Subcutaneous abdominal adipose tissue (tissue), 5 donors: ENCODE measurements at regions not wholly inside any gene's neighbourhood (a gene's known extent, or its start where the extent isn't known, plus 50 kb on each side); places are given as distances from the start of the nearest gene placed in this dataset.

ENCODE experiments used
- H3K27ac ChIP-seq: one replicate; pipeline ENCODE4 v1.7.0; 2013; ENCODE audit warnings: low read depth, mild to moderate bottlenecking, inconsistent platforms, low read length, moderate library complexity
- H3K27me3 ChIP-seq, 5 donors: one replicate each; pipeline ENCODE4 v1.7.0; 2013; ENCODE audit warnings: low read length in 5 of 5, inconsistent platforms in 1 of 5; ENCODE audit not compliant: control insufficient read depth in 5 of 5, insufficient read depth in 4 of 5
- H3K36me3 ChIP-seq, 5 donors: one replicate each; pipeline ENCODE4 v1.7.0; 2013; ENCODE audit warnings: low read length in 5 of 5; ENCODE audit not compliant: control insufficient read depth in 5 of 5, insufficient read depth in 5 of 5
- H3K4me1 ChIP-seq, 5 donors: one replicate each; pipeline ENCODE4 v1.7.0; 2013; ENCODE audit warnings: low read length in 5 of 5, mild to moderate bottlenecking in 3 of 5, moderate library complexity in 1 of 5; ENCODE audit not compliant: control insufficient read depth in 5 of 5, insufficient read depth in 5 of 5
- H3K4me3 ChIP-seq, 5 donors: one replicate each; pipeline ENCODE4 v1.7.0; 2013; ENCODE audit warnings: low read length in 5 of 5, low read depth in 1 of 5
- H3K9ac ChIP-seq, 5 donors: one replicate each; pipeline ENCODE4 v1.7.0; 2013; ENCODE audit warnings: low read length in 5 of 5, mild to moderate bottlenecking in 4 of 5, moderate library complexity in 3 of 5
- H3K9me3 ChIP-seq, 5 donors: one replicate each; pipeline ENCODE4 v1.7.0; 2013; ENCODE audit warnings: low read length in 5 of 5; ENCODE audit not compliant: control insufficient read depth in 5 of 5
- donor health status: healthy.
- donor health status: healthy.
- donor health status: healthy.
- donor health status: healthy.
- donor health status: healthy.

DNA sequence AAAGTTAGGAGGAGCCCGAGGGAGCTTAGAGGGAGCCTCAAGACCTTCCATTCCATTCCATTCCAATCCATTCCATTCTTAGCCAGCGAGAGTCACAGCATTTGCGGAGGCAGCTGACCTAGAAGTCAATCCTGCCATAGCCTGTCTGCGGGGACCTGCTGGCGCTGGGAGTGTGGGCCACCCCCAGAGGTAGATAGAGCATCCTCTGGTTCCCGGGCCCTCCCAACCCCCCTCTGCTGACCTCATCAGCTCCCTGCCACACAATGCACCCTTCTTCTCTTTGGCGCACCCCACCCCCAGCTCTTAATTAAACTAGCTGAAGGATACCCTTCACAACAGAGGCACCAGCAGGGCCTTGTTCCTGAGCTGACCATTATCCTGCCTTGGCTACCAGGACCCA, 152.5 kb upstream of the ZMIZ1 start:
- H3K9me3 ChIP-seq = no peaks in the 10 kb centered on the region
- H3K4me1 ChIP-seq = peaks cover 0 to 14% (median 3%) of the 10 kb centered on the region in 5 donors
- no peak overlapping the region for H3K9ac ChIP-seq
- no peaks in the 10 kb centered on the region for H3K36me3 ChIP-seq
- peaks cover 0 to 4% (median 3%) of the 10 kb centered on the region in 5 donors for H3K27me3 ChIP-seq
- H3K27ac ChIP-seq = no peak overlapping the region
- H3K4me3 ChIP-seq = no peak overlapping the region

GRCh38 chr10:78919181-78919966, 149.4 kb upstream of the ZMIZ1 start:
- Histone ChIP-seq H3K4me3 (no peak overlapping the region), H3K27ac (no peak overlapping the region), H3K27me3 (peaks cover 0 to 7% (median 4%) of the 10 kb centered on the region in 5 donors), H3K9me3 (no peaks in the 10 kb centered on the region), H3K9ac (no peak overlapping the region), H3K4me1 (peaks cover 0 to 2% (median 0%) of the 10 kb centered on the region in 5 donors), H3K36me3 (no peaks in the 10 kb centered on the region)

GRCh38 chr10:78920011-78920410, 148.8 kb upstream of the ZMIZ1 start:
- H3K27me3 ChIP-seq = peaks cover 0 to 7% (median 4%) of the 10 kb centered on the region in 5 donors
- H3K36me3 ChIP-seq = no peaks in the 10 kb centered on the region
- no peak overlapping the region for H3K27ac ChIP-seq
- no peak overlapping the region for H3K4me3 ChIP-seq
- H3K4me1 ChIP-seq = no peaks in the 10 kb centered on the region
- H3K9me3 ChIP-seq = no peaks in the 10 kb centered on the region
- H3K9ac ChIP-seq = no peak overlapping the region

DNA sequence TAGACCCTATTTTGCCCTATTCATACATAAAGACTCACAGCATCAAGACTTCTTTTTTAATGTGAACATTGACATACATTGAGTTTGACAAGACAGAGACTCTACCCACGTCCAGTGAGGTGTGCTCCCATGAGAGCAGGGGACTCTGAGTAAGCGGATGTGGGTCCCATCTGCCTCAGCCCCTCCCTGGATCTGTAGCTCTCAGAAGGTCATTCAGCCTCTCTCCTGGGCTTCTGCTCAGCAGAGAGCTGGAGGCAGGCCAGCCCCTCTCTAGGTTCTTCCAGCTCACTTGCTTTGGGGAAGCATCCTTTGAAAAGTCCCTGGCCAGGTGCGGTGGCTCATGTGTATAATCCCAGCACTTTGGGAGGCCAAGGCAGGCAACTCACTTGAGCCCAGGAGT, 146.9 kb upstream of the ZMIZ1 start:
- no peaks in the 10 kb centered on the region for H3K36me3 ChIP-seq
- peaks cover 0 to 7% (median 4%) of the 10 kb centered on the region in 5 donors for H3K27me3 ChIP-seq
- H3K4me1 ChIP-seq = no peaks in the 10 kb centered on the region
- H3K9ac ChIP-seq = no peak overlapping the region
- no peaks in the 10 kb centered on the region for H3K9me3 ChIP-seq
- no peak overlapping the region for H3K4me3 ChIP-seq
- H3K27ac ChIP-seq = no peak overlapping the region

- H3K4me1 ChIP-seq = no peaks in the 10 kb centered on the region
- no peak overlapping the region for H3K27ac ChIP-seq
- H3K4me3 ChIP-seq = no peak overlapping the region
- no peaks in the 10 kb centered on the region for H3K9me3 ChIP-seq
- H3K9ac ChIP-seq = no peak overlapping the region
- no peaks in the 10 kb centered on the region for H3K36me3 ChIP-seq
- peaks cover 0 to 7% (median 4%) of the 10 kb centered on the region in 5 donors for H3K27me3 ChIP-seq
Measured at GRCh38 chr10:78923647-78924318, 145.0 kb upstream of the ZMIZ1 start.

DNA sequence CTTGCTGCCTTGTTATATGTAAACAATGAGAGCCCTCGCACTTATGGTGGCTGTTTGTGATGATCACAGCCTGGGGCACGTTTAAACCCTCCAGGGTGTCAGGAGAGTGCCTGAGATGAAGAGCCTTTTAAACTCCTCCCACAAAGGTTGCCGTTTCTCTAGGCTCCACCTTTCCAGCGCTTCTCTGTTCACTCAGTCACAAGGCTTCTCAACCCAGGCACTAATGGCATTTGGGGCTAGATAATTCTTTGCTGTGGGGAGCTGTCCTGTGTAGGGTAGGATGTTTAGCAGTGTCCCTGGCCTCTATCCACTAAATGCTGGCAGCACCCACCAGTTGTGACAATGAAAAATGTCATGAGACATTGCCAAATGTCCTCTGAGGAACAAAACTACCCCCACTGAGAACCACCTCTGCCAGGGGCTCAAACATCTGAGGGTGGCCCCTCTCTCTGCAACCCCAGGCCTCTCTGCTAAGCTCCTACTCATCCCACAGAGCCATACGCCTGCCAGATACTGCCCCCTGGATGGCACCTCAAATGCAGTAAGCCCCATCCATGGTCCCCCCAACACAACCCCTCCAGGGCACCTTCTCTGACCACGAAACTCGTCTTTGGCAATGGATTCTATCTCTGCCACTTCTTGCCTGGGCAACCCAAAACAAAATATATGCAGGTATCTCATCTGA, 144.3 kb upstream of the ZMIZ1 start:
- Histone ChIP-seq H3K4me3 (no peak overlapping the region), H3K27me3 (peaks cover 0 to 7% (median 4%) of the 10 kb centered on the region in 5 donors), H3K9me3 (no peaks in the 10 kb centered on the region), H3K4me1 (no peaks in the 10 kb centered on the region), H3K9ac (no peak overlapping the region), H3K27ac (no peak overlapping the region), H3K36me3 (no peaks in the 10 kb centered on the region)

DNA sequence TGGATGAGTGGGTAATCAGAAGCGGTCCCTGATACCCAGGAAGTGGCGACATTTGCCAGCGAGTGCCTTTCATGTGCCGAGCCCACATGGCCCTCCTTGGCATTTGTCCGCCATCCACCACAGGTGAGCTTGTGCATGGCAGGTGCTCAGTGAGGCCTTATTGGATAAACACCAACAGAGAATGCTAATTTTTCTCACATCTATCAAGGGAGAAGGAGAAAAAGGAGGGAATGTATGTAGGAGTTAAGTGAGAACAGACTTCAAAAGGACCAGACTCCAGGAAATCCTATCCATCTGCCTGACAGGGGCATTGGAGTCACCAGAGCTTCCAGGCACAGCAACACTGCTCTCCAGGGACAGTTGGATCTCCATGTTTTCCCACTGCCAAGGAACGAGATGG, 143.5 kb upstream of the ZMIZ1 start:
- H3K4me1 ChIP-seq = no peaks in the 10 kb centered on the region
- H3K27ac ChIP-seq = no peak overlapping the region
- no peaks in the 10 kb centered on the region for H3K36me3 ChIP-seq
- H3K9me3 ChIP-seq = no peaks in the 10 kb centered on the region
- H3K27me3 ChIP-seq = peaks cover 0 to 4% (median 0%) of the 10 kb centered on the region in 5 donors
- no peak overlapping the region for H3K4me3 ChIP-seq
- no peak overlapping the region for H3K9ac ChIP-seq

DNA sequence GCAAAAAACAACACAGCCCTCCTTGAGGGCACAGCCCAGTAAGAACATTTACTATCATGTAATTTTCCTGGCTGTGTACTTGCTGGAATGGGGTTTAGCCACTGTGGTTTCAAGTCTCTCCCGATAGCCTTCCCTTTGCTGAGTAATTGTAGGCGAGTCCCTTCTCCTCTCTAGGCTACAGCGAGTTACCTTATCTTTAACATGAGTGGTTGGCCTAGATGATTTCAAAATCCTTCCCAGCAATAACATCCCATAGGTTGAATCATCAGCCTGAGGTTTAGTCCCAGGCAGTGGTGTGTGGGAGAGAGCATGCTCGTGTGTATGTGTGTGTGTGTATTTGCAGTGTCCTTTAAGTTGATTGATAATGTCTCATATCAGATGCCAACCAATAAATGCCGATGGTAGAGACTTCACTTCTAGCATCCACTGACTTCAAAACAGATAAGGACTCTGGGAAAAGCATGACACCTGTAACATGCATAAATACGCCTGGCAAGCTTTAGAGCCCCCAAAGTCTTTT, 142.9 kb upstream of the ZMIZ1 start:
- peaks cover 0 to under 1% (median 0%) of the 10 kb centered on the region in 5 donors for H3K4me1 ChIP-seq
- H3K9me3 ChIP-seq = no peaks in the 10 kb centered on the region
- no peaks in the 10 kb centered on the region for H3K36me3 ChIP-seq
- H3K27me3 ChIP-seq = peaks cover 0 to 6% (median 0%) of the 10 kb centered on the region in 5 donors
- H3K27ac ChIP-seq = no peak overlapping the region
- H3K9ac ChIP-seq = no peak overlapping the region
- no peak overlapping the region for H3K4me3 ChIP-seq

GRCh38 chr10:78927257-78927995, 141.3 kb upstream of the ZMIZ1 start:
- Histone ChIP-seq H3K9me3 (no peaks in the 10 kb centered on the region), H3K27ac (no peak overlapping the region), H3K4me3 (no peak overlapping the region), H3K9ac (no peak overlapping the region), H3K36me3 (no peaks in the 10 kb centered on the region), H3K27me3 (peaks cover 0 to 9% (median 3%) of the 10 kb centered on the region in 5 donors), H3K4me1 (peaks cover 2 to 7% (median 7%) of the 10 kb centered on the region in 5 donors)
